Nephron progenitor cell (in vitro differentiated cells): ENCODE measurements at regions not wholly inside any gene's neighbourhood (a gene's known extent, or its start where the extent isn't known, plus 50 kb on each side); places are given as distances from the start of the nearest gene placed in this dataset.
"Not testable (repeated sequence)": the region's sequence is repeated elsewhere in the genome, so short reads cannot be mapped to it uniquely, and the experiment has no call there.

ENCODE experiments used
- DNase-seq: peaks from one replicate; pipeline ENCODE4 v3.0.0; 2021
- H3K27ac Mint-ChIP-seq: 2 replicates; pipeline ENCODE4 v1.8.0; 2021; ENCODE audit warnings: mild to moderate bottlenecking, moderate library complexity, mixed read lengths
- H3K27me3 Mint-ChIP-seq: 2 replicates; pipeline ENCODE4 v1.8.0; 2021; ENCODE audit warnings: mild to moderate bottlenecking, low read depth, mixed read lengths; ENCODE audit not compliant: poor library complexity
- H3K36me3 Mint-ChIP-seq: 2 replicates; pipeline ENCODE4 v1.8.0; 2021; ENCODE audit warnings: low read depth, mixed read lengths
- H3K4me1 Mint-ChIP-seq: 2 replicates; pipeline ENCODE4 v1.8.0; 2021; ENCODE audit warnings: mixed read lengths
- H3K4me3 Mint-ChIP-seq: 2 replicates; pipeline ENCODE4 v1.8.0; 2021; ENCODE audit warnings: mild to moderate bottlenecking, moderate library complexity, mixed read lengths
- H3K9me3 Mint-ChIP-seq: 2 replicates; pipeline ENCODE4 v1.8.0; 2021; ENCODE audit warnings: mild to moderate bottlenecking, moderate library complexity, mixed read lengths
- TF ChIP-seq, protein P1 (sequence below): fragments of 200-600 bp; sonication (generic); IDR thresholded peaks from 2 replicates; pipeline ENCODE4 v1.5.0; 2021; ENCODE audit warnings: antibody characterized with exemption

DNA sequence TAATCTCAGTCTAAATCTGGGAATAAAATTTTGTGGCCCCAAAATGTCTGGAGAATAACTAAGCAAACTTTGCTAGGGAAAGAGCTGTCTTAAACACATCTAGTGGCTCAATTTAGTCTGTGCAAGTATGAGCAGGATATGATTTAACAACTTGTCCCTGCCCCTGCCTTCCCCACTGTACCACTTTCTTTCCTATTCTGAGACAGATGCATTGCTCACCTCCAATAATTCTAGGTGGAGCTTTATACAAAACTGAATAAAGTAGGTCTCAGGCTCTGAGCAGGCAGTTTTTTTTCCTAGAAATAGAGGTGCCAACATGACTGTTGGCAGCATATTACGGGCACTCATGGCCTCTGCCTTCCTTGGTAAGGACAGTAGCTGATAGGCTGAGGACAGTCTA lies 412.1 kb downstream of the DAD1 start:
- Mint-ChIP-seq H3K4me3 (no peak overlapping the region), H3K27ac (no peak overlapping the region), H3K9me3 (no peaks in the 10 kb centered on the region), H3K27me3 (peaks cover 8% of the 10 kb centered on the region), H3K36me3 (no peaks in the 10 kb centered on the region), H3K4me1 (peaks cover 5% of the 10 kb centered on the region)
- TF ChIP-seq, protein P1, sequence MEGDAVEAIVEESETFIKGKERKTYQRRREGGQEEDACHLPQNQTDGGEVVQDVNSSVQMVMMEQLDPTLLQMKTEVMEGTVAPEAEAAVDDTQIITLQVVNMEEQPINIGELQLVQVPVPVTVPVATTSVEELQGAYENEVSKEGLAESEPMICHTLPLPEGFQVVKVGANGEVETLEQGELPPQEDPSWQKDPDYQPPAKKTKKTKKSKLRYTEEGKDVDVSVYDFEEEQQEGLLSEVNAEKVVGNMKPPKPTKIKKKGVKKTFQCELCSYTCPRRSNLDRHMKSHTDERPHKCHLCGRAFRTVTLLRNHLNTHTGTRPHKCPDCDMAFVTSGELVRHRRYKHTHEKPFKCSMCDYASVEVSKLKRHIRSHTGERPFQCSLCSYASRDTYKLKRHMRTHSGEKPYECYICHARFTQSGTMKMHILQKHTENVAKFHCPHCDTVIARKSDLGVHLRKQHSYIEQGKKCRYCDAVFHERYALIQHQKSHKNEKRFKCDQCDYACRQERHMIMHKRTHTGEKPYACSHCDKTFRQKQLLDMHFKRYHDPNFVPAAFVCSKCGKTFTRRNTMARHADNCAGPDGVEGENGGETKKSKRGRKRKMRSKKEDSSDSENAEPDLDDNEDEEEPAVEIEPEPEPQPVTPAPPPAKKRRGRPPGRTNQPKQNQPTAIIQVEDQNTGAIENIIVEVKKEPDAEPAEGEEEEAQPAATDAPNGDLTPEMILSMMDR: no peak
- DNase-seq: no peak

DNA sequence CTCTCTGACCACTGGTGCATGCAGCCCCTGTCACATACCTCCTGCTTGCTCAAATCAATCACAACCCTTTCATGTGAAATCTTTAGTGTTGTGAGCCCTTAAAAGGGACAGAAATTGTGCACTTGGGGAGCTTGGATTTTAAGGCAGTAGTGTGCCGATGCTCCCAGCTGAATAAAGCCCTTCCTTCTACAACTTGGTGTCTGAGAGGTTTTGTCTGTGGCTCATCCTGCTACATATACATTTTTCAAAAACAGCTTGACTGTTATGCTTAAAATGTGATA lies 413.8 kb downstream of the DAD1 start:
- H3K27ac Mint-ChIP-seq, H3K4me1 Mint-ChIP-seq, DNase-seq, H3K9me3 Mint-ChIP-seq, H3K36me3 Mint-ChIP-seq, H3K27me3 Mint-ChIP-seq: not testable (repeated sequence)
- H3K4me3 Mint-ChIP-seq: peak overlapping the region; percentile 28

DNA sequence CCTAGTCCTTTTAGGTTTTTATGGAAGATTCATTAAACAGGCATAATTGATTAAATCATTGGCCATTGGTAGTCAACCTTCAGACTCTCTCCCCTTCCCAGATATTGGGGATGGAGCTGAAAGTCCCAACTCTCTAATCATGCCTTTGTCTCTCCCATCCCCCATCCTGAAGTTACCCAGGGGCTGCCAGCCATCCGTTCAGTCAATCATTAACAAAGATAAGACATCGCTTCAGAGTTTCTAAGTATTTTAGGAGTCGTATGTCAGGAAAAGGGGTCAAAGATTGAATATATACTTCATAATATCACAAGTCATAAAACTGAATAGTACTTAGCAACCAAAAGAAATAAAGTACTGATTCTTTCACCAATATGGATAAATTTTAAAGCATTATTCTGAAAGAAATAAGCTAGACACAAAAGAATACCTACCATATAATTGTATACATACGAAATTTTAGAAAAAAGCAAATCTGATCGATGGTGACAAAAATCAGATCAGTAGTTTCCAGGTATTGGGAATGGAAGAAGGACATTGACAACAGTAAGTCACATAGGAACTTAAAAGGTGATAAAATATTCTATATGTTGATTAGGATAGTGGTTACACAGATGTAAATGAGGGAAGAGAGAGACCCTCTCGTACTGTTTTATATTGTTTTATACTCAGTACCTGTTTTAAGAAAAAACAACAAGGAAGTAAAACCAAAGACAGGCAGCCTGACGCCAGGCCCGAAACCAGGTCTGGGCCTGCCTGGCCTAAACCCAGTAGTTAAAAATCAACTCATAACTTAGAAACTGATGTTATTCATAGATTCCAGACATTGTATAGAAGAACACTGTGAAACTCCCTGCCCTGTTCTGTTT lies 414.4 kb downstream of the DAD1 start:
- TF ChIP-seq, protein P1: no peak
- Mint-ChIP-seq H3K27me3 (peaks cover 2% of the 10 kb centered on the region), H3K4me1 (peaks cover 5% of the 10 kb centered on the region), H3K27ac (no peak overlapping the region), H3K4me3 (peak overlapping the region; percentile 28), H3K9me3 (no peaks in the 10 kb centered on the region), H3K36me3 (no peaks in the 10 kb centered on the region)
- DNase-seq: no peak

DNA sequence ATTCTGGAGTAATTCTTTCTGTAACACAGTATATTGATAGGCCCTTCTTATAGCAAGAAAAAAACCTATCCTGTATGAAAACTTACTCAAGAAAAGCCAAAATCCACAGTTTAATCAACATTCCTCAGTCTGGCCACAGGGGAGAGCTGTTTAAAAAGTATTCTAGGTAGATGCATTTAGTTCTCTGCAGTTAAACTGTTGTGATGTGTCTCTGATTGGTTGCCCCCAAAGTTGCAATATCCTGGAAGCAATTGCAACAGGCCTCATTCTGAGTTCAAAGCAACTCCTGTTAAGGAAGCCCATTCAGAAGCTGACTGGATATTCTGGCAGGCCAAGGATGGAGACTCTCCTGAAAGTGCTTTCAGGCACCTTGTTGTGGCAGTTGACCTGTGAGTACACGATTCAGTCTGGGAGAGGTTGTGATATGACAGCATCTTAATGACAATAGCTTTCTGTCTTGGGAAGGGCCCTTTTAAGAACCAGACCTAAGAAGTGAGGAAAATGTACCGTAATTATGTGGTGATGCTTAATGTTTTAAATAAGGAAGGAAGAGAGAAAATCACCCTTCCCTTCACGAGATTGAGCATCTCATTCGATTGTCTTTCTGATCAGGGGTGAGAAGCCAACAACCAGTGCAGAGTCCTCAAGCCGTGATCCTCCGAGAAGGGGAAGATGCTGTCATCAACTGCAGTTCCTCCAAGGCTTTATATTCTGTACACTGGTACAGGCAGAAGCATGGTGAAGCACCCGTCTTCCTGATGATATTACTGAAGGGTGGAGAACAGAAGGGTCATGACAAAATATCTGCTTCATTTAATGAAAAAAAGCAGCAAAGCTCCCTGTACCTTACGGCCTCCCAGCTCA lies 420.7 kb downstream of the DAD1 start:
- H3K27me3 Mint-ChIP-seq: peaks cover 7% of the 10 kb centered on the region
- DNase-seq: no peak
- H3K36me3 Mint-ChIP-seq: no peaks in the 10 kb centered on the region
- H3K27ac Mint-ChIP-seq: no peak overlapping the region
- H3K4me1 Mint-ChIP-seq: peaks cover 7% of the 10 kb centered on the region
- TF ChIP-seq, protein P1: no peak
- H3K4me3 Mint-ChIP-seq: no peak overlapping the region
- H3K9me3 Mint-ChIP-seq: no peaks in the 10 kb centered on the region

DNA sequence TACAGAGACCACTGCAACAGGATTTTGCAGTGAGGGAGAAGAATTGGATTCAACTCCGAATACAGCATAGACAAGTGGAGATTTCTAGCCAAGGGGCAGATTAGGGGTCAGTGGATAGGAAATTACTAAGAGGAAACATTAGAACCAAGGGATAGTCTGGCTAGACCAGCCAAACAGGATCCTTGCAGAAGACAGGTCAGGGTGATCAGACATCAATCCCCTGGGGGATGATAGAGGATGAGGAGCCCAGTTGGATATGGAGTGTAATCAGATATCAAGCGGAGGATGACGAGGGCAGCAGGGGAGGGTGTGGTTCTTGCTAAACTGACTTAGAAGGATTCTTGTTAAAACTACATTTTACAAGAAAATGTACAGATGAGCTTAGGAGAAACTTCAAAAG lies 424.4 kb downstream of the DAD1 start:
- Mint-ChIP-seq H3K27me3 (peaks cover 11% of the 10 kb centered on the region), H3K36me3 (no peaks in the 10 kb centered on the region), H3K4me1 (peaks cover 7% of the 10 kb centered on the region), H3K4me3 (no peak overlapping the region), H3K9me3 (no peaks in the 10 kb centered on the region), H3K27ac (peak overlapping the region; percentile 10)
- TF ChIP-seq, protein P1: no peak
- DNase-seq: no peak

DNA sequence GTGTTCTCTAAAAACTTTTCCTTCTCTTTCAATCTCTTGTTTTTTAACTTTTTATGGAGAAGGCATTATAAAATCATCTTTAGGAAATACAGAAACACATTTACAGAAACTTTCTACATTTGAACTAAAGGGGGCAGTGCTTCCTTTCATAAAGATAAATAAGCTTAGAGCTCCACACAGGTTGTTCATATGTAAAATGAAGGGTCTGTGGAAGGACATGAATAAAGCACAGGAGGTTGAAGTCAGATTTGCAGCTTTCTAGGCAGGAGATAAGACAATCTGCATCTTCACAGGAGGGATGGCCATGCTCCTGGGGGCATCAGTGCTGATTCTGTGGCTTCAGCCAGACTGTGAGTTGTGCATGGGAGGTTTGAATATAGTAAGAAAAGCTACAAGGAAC lies 426.0 kb downstream of the DAD1 start:
- peaks cover 7% of the 10 kb centered on the region for H3K4me1 Mint-ChIP-seq
- DNase-seq: no peak
- H3K4me3 Mint-ChIP-seq: no peak overlapping the region
- H3K36me3 Mint-ChIP-seq: no peaks in the 10 kb centered on the region
- no peaks in the 10 kb centered on the region for H3K9me3 Mint-ChIP-seq
- no peak overlapping the region for H3K27ac Mint-ChIP-seq
- TF ChIP-seq, protein P1: peak; percentile 7
- peaks cover 11% of the 10 kb centered on the region for H3K27me3 Mint-ChIP-seq
